Globus pallidus (tissue), 1 donor: ENCODE measurements at regions not wholly inside any gene's neighbourhood (a gene's known extent, or its start where the extent isn't known, plus 50 kb on each side); places are given as distances from the start of the nearest gene placed in this dataset.
A peak's percentile ranks its signal among the peaks of the same experiment; 100 is the strongest.

ENCODE experiments used
- DNase-seq: peaks from one replicate; pipeline ENCODE4 v3.0.0-alpha.2; 2015; ENCODE audit warnings: low spot score

DNA sequence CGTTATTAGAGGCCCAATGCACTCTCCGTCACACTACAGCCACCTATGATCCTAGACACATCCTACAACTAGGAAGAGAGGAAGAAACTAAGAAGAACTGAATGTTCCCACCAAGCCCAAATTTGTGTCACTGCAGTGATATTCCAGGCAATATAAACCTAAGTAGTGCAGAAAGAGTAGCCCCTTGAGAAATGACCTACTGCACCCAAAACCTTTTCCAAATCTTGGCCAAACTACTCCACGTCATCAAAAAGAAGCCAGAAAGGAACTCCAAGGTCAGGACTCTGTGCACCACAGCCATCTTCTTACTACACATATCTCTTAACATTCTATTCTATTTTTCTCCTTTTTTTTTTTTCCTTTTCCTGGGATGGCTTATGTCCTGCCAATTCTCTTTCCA, 60.2 kb downstream of the ADAMTS1 start:
- no peak for DNase-seq

DNA sequence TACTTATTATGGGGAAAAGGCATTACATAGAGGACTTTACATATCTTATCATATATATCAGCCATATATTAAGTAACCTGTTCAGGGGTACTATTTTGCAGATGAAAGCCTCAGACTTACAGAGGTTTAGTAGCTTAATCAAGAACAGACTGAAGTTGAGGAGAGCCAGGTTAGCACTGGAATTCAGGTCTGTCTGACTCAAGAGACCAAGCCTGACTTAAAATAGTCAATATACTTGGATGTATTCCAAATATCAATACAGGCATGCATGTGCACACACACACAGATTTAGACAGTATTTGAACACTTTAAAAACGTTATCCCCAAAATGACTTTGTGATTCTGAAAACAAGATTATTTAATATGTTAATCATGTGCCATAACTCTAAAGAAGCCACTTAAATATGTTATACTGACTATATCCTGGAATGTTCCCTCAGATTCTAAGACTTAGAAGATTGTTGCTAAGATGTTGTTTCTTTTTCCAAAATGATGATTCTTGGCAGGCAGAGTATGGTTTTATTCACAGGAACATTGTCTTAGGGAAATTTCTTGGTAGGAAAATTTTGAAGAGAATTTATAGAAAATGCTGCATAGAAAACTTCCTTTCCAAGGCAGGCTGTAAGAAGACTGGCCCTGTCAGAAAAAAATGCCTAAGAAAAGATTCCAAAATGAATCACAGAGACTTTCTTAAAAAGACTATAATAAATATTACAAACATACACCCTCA, 61.6 kb downstream of the ADAMTS1 start:
- DNase-seq, result no peak

DNA sequence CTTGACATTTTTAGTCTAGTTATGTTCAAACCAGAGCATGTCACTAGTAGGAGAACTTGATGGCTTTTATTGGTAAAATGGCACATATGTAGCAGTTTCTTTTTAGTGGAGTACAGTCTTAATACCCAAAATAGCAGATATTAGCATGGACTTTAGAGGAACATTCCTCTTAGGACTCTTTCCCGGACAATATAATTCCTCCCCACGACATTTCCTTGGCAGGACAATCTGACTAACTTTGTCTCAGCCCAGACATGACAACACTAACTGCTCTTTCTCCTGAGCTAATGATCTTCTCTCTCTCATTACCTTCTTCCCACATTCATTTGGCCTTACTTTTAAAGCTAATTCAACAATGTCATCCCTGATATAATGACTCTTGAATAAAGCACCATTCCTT, 62.5 kb downstream of the ADAMTS1 start:
- DNase-seq, result no peak

DNA sequence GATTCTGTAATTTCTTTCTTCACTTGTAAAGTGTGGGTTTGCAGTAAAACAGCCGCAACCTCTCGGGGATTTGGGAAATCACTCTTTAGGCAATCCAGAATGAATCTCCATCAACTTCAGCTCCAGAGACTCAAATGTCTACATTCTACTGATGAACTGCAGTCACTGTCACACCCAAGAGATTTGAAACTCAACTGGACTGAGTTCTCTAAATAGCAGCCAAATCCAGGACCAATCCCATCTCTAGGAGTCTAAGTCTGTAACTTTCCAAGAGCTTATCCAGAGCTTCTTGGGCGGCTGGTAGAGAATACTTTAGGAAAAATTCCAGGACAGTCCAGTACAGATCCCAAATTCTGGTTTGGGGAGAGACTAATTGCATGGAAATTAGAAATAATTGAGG, 62.9 kb downstream of the ADAMTS1 start:
- DNase-seq, result no peak

DNA sequence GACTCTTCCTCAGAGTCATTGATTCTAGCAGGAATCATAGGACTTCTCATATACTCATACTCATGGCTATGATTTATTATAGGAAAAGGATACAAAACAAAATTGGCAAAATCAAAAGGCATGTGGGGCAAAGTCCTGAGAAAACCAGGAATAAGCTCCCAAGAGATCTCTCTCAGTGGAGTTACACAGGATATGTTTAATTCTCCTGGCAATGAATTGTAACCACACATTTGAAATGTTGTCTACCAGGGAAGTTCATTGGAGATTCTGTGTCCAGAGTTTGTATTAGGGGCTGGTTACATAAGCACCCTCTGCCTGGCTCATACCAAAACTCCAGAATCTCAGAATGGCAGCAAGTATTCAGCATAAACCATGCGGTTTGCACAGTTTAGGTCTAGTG, 63.9 kb downstream of the ADAMTS1 start:
- no peak for DNase-seq

DNA sequence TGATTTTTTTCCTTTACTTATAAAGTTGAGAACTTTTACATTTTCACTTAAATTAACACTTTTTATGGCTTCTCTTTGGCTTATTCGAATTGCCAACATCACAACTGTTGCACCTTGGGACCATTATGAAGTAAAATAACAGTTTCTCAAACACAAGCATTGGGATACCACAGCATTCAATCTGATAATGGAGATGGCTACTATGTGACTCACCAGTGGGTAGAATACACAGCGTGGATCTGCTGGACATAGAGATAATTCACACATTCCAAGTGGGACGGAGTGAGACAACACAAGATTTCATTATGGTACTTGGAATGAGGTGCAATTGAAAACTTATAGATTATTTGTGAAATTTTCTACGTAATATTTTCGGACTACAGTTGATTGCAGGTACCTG, 68.0 kb downstream of the ADAMTS1 start:
- no peak for DNase-seq

DNA sequence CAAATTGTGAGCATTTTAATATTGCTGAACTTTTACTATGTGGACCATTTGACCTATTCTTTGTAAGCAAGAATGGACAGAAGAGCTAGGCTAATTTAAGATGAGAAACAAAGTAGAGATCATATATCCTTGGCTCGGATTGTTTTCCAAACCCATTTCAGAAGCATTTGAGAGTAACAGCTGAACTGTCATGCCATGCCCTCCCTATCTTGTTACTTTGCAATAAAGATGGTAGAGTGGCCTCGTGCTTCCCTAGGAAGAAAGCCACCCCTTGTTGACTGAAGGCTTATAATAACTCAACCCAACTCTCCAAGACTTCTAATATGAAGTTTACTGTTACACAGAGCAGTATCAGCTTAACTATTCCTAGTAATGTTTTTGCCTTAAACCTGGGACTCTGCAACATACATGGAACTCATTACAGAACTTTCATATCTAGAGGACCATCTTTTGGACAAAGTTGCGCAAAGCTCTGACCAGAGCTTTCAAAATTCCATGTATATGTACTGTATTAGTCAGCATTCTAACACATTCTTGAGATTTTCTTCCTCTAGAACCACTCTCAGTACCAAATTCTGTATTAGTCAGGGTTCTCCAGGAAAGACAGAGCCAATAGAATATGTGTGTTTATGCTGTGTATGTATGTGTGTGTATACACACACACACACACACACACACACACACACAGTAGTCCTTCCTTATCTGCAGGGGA, 68.7 kb downstream of the ADAMTS1 start:
- no peak for DNase-seq

DNA sequence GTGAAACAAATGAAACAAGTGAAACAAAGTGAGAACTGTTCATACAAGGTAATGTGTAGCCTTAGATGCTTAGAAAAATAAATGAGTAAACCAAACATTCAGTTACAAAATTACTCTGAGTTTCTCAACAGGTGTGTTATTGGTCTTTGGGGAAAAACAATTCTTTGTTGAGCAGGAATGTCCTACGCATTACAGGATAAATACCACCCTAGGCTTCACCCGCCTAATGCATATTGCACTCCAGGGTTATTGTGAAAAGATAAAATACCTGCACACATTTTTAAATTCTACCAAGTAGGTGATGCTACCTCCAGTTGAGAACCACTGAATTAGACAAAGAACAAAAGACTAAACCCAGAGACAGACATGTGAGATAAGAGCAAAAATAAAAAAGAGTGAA, 72.2 kb downstream of the ADAMTS1 start:
- DNase-seq, result no peak

DNA sequence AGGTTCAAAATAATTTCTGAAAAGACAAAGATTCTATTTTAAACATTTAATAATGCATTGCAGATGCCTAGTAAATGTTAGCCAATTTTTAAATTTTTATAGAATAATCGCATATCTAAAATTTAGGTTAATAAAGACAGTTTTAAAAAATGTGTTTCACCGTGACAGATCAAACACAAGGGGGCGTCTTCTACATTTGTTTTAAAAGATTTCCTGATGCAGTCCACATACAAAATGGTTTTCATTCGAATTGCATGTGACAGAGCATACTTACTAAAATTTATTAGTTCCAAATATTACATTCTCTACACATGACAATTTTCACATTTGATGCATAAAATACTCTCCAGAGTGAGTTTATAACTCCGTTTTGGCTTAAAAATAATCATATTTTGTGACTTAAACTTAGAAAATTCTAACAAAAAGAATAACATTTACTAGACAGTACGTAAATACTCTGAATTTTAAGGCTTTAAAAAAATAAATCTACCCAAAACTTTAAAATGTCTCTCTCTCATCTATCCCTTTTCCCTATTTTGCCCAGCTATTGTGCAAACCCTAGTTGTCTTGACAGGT, 75.5 kb downstream of the ADAMTS1 start:
- peak; percentile 69 for DNase-seq

DNA sequence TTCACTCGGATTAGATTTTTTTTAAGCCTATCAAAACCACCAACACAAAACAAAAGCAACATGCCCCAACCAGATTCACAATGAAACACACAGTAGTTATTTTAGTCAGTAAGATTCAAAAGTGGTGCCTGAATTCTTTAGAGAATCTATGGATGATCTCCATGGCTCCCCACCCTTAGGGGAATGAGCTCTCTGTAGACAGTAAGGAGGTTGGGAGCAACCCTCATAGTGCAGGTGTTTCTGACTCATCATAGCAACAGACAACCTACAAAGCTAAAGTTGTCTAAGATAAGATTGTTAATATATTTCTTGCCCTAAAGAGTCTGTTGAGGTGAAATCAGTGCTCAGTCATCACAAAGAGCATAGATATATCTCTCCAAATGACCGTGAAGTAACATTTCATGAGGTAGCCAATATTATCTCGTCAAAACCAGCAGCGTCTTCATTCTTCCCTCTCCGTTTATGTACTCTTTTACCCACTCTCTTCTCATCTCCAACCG, 78.3 kb downstream of the ADAMTS1 start:
- DNase-seq, result no peak

DNA sequence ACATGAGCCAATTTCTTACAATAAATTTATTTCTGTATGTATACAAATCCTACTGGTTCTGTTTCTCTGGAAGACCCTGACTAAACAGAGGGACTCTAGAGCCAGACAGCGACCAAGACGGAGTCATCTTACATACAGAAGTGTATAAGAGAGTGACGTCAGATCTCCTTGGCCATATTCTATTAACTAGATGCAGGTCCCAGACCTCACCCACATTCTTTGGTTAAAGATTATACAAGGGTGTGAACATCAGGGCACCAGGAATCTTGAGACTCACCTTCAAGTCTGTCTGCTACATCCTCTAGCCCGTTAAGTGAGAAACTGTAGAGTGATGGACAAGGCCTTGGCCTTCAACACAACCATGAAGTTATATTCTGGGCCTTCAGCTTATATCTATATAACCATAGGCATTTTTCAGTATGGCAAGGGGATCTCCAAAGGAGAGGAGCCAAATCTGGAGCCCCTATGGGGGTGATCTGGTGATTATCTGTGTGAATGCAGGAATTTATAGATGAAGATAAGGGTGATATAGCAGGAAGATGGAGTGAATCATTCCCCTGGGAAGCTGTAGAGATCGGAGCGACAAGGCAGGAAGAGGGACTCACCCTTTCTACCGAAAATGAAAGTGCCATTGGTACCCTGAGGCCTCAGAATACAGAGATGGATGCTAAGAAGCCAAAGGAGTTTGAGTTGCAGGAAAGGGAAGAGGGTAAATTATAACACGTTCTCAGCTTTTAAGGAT, 83.9 kb downstream of the ADAMTS1 start:
- no peak for DNase-seq

DNA sequence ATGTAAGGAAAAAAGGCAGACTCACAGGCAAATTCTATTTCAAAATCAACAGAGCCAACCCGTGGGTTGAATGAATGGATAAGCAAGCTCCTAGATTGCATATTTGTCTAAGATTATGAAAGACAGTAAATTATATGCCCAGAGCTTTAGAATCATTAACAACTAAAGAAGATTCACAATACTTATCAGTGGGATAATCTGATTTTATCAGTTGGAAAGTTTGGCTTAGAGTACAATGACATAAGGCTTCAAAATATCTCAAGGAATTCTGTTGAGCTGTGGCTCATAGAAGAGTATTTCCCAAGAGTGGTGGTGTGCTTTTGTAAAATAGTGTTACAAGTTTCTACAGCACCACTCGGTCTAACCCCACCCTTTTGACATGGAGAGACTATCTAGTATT, 85.5 kb downstream of the ADAMTS1 start:
- DNase-seq, result no peak

DNA sequence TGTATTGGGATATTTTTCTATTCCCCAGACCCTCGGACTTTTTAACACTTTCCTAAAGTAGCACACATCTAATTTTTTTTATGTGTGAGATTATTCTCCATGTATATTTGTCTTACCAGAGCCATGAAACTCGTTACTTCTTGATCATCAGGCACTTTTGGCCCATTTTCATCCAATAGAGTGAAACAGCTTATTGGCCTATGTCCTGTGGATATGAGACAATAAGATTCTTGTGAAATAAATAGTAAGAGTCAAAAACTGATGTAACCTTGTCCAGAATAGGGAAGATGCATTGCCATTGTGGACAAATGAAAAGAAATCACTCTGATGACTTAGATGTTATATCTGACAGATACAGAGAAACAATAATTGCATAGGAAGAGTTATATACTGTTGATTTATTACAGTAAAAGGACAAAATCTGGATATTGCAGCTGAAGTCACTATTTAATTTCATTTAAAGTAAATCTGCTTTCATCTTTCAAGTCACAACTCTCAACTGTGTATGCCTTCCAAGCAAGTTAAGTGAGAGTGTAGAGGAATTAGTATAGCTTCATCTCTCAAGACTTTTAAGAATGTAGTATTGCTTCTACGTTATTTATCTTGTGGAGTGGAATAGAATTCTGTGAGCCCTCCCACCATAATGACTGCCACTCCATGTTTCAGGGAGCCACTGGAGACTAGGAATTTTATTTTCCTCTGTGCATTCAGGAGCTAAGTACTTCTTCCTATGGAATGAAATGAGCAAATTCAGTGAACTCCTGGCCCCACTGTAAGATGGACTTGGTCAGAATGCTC, 86.9 kb downstream of the ADAMTS1 start:
- DNase-seq, result no peak

DNA sequence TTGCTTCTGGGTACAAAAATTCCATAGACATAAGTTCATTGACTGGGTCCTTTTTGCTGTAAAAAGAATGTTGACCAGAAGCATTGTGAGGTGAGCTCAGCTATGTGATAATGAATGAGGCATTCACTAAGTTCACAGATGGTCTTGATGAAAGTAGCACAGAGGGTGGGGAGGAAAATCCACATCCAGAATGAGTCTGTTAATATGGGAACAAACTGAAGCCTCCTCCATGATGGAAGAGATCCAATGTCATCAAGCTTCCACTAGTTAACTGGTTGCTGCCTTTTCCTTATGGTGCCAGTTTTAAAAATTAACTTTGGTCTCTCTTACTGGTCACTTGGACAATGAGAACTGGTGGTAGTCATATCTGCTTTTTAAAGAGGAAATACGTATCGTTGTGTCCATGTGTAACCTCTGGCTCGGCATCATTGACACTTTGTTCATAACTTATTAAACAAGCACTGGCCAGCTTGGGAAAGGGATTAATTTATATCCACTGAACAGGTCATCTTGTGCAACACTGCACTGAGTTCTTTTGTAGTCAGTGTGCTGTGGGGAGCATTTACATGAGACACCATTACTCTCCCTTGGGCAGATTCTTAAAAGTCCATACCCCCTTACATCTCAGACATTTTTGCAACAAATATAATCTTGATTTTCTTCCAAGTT, 88.6 kb downstream of the ADAMTS1 start:
- no peak for DNase-seq

DNA sequence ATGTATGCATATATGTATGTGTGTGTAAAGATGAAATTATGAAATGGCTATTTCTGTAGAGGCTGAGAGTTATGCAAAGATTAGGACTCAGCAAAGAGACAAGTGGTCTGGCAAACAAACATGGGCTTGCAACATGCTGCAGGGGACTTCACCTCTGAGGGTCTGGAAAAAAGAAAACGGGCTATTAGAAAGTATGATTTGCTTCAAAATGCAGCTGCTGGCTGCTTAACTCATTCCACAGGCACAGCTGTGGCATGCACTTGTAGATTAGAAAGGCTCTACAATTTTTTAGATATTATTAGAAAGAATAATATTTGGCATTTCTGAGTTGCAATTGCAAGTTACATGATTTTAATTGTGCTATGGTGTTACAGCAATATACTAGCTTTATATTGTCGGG, 90.4 kb downstream of the ADAMTS1 start:
- DNase-seq, result no peak

DNA sequence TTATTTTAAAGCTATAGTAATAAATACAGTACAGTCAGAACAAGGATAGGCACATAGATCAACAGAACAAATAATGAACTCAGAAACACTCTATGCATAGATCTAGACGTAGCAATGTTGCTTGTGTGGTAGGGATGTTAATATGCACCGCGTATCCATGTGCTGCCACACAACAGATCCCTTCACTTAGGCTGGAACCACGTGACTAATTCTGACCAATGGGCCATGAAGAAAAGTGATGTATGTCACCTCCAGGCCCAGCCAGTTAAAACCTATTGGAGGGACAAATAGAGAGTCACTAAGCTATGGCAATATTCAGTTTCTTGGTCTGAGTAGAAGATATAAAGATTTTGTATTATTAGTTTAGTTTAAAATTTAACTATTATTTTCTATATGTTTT, 91.4 kb downstream of the ADAMTS1 start:
- no peak for DNase-seq

DNA sequence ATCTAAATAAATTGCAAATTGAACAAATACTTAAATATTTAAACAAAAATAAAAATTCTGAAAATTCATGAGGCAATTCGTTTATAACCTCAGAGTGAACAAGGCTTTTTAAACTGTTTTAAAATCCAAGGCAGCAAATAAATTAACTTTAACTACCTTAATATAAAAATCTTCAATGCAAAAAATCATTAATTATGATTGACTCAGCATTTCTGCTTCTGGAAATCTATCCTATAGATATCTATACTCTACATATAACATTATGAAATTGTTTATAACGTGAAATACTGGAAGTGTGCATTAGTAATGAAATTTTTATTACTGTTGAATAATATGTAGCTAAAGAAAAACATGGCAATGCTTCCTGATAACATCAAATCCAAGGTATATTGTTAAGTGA, 92.4 kb downstream of the ADAMTS1 start:
- no peak for DNase-seq

DNA sequence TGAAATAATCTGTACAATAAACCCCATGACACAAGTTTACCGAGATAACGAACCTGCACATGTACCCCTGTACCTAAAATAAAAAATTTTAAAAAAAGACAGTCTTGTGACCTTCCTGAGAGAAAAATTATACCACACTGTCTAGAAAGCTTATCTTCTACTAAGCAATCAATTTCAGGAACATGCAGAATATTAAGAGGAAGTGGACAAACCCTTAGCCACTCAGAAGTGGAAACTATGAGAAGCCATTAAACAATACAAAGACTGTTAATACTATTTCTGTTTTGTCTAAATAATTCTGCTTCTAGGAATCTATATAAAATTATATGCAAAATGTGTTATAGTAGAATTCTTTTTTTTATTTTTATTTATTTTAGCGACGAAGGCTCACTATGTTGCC, 93.9 kb downstream of the ADAMTS1 start:
- DNase-seq, result no peak

DNA sequence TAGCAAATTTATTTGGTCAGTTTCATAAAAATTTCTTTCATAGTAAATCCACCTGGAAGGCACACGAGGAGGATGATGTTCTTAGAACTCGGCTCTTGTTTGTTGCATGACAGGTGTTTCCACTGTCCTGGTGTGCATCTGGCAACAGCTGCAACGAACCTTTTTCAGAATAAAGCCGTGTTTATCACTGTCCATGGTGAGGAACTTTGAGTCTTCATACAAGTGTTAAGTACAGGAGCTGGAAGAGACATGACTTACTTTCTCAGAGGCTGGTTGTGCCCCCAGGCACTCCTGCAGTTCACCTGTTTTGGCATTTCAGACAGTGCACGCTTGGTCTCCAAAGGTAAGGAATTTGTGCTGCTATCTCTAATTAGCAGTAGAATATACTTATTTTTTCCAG, 97.1 kb downstream of the ADAMTS1 start:
- DNase-seq, result no peak

DNA sequence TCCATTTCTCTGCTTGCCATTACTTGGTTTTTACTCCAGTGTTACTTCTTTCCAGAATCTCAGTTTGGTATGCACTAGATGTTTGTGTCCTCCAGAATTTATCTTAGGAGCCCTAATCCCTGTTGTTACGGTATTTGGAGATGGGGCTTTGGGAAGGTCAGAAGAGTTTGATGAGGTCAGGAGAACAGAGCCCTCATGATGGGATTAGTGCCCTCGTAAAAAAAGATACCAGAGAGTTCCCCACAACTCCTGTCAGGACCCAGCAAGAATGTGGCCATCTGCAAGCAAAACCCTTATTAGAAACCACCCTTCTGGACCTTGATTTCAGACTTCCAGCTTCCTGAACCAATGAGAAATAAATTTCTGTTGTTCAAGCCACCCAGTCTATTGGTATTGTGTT, 98.0 kb downstream of the ADAMTS1 start:
- no peak for DNase-seq

DNA sequence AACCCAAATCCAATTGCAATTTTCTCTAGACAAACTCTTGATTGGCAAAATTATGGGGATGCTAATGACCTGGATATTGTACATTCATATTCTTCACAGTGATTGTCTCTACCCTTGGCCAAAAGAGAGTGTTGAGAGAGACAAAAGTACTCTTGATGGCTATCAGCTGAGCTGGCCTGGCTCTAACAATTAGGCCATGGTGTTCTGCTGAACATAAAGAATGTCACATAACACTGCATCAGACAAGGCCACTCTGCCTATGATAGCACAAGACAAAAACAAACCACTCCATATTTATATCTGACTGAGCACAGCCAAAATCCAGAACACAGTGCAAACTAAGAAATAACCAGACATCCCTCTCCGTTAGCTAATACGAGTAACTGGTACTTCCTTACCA, 101.7 kb downstream of the ADAMTS1 start:
- peak; percentile 66 for DNase-seq
